K562 (cell line): ENCODE measurements at regions not wholly inside any gene's neighbourhood (a gene's known extent, or its start where the extent isn't known, plus 50 kb on each side); places are given as distances from the start of the nearest gene placed in this dataset.

Experiments used
- C11orf30 ChIP-seq: fragments of 450-650 bp; IDR thresholded peaks from 2 replicates; pipeline ENCODE4 v1.6.1; 2016; ENCODE audit warnings: low read depth, mild to moderate bottlenecking
- DMBX1 ChIP-seq: fragments of 250-450 bp; sonication (Bioruptor Pico); IDR thresholded peaks from 2 replicates; pipeline ENCODE4 v1.8.0; 2022; ENCODE audit warnings: inconsistent platforms, mild to moderate bottlenecking, moderate library complexity, borderline replicate concordance
- GTF2E2 ChIP-seq: fragments of 200-800 bp; sonication (Bioruptor generic); IDR thresholded peaks from 2 replicates; pipeline ENCODE4 v1.6.1; 2016; ENCODE audit warnings: missing genetic modification characterization, missing compliant biosample characterization
- ILK ChIP-seq: fragments of 450-650 bp; IDR thresholded peaks from 2 replicates; pipeline ENCODE4 v1.6.1; 2016; ENCODE audit warnings: missing genetic modification characterization, low read depth, mild to moderate bottlenecking, missing compliant biosample characterization, moderate library complexity, borderline replicate concordance
- JUND ChIP-seq, 2 experiments: IDR thresholded peaks; 2 replicates in 1 of 2; 3 replicates in 1 of 2; pipeline ENCODE4 v1.6.1; 2011; ENCODE audit warnings: borderline replicate concordance in 2 of 2, low read depth in 2 of 2, low read length in 2 of 2, improper control_type of control experiment in 1 of 2, missing biosample characterization in 1 of 2, missing genetic modification characterization in 1 of 2, missing genetic modification reagents in 1 of 2
- NFIC ChIP-seq: fragments of 450-650 bp; IDR thresholded peaks from 2 replicates; pipeline ENCODE4 v1.6.1; 2017; ENCODE audit warnings: mild to moderate bottlenecking, inconsistent platforms
- RBM14 ChIP-seq: fragments of 200-400 bp; formaldehyde crosslinking; IDR thresholded peaks from 2 replicates; pipeline ENCODE4 v1.6.1; 2018; ENCODE audit warnings: low read depth, mild to moderate bottlenecking, low read length, moderate library complexity, borderline replicate concordance; ENCODE audit not compliant: insufficient read depth
- RBM22 ChIP-seq: fragments of 200-400 bp; formaldehyde crosslinking; IDR thresholded peaks from 2 replicates; pipeline ENCODE4 v1.6.1; 2018; ENCODE audit warnings: low read length, low read depth; ENCODE audit not compliant: poor library complexity, severe bottlenecking
- SMARCA4 ChIP-seq: fragments of 450-650 bp; IDR thresholded peaks from 2 replicates; pipeline ENCODE4 v1.6.1; 2016
- TGIF2 ChIP-seq: sonication (generic); formaldehyde crosslinking; IDR thresholded peaks from 2 replicates; pipeline ENCODE4 v1.8.1; 2022; ENCODE audit warnings: mild to moderate bottlenecking, missing genetic modification reagents, moderate library complexity
- TRIM28 ChIP-seq: fragments of 450-650 bp; IDR thresholded peaks from 2 replicates; pipeline ENCODE4 v1.6.1; 2017
- YBX1 ChIP-seq: fragments of 450-650 bp; IDR thresholded peaks from 2 replicates; pipeline ENCODE4 v1.7.1; 2016; ENCODE audit warnings: mild to moderate bottlenecking
- ZFX ChIP-seq: sonication (generic); formaldehyde crosslinking; IDR thresholded peaks from 2 replicates; pipeline ENCODE4 v1.8.0; 2022; ENCODE audit warnings: mild to moderate bottlenecking, missing genetic modification reagents, moderate library complexity
- ZNF224 ChIP-seq: sonication (generic); formaldehyde crosslinking; IDR thresholded peaks from 2 replicates; pipeline ENCODE4 v1.8.0; 2022; ENCODE audit warnings: mild to moderate bottlenecking, missing genetic modification reagents
- TF ChIP-seq, protein P1 (sequence below): fragments of 450-650 bp; IDR thresholded peaks from 2 replicates; pipeline ENCODE4 v1.6.1; 2017; ENCODE audit warnings: antibody characterized with exemption, mild to moderate bottlenecking

DNA sequence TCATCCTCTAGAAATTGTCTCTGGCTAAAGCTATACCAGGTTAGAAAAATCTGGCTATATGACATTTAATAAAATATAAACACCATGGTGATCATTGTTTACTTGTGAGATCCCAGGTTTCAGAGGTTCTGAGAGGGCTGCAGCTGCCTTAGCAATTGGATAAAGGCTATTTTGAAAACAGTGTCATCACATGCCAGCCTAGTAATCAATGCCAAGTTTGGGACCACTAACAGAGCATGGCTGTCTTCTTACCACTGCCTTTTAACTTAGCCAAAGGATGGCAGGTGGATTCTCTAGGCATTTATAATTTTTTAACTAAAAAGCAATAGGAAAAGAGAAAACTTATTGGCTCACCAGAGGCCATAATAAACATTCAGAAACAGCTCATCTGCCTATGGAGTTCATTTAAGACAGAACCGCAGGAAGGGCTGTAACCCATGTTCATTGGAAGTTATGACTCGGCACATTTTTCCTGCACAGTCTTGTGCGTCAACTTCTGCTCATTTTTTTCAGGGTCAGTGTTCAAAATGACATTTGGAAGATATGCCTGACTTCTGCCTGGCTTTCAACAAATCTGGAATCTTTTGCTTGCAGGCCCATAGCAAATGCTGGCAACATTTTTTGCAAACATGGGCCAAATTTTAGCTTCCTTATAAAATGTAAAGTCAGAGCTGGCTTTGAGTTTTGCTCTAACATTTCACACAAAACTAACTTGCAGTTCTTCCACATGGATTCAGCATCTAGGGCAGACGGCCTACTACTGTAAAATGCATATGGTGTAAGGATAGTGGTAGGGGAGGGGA lies 476.0 kb upstream of the TBL1XR1 start (continued):
- TF ChIP-seq, protein P1, sequence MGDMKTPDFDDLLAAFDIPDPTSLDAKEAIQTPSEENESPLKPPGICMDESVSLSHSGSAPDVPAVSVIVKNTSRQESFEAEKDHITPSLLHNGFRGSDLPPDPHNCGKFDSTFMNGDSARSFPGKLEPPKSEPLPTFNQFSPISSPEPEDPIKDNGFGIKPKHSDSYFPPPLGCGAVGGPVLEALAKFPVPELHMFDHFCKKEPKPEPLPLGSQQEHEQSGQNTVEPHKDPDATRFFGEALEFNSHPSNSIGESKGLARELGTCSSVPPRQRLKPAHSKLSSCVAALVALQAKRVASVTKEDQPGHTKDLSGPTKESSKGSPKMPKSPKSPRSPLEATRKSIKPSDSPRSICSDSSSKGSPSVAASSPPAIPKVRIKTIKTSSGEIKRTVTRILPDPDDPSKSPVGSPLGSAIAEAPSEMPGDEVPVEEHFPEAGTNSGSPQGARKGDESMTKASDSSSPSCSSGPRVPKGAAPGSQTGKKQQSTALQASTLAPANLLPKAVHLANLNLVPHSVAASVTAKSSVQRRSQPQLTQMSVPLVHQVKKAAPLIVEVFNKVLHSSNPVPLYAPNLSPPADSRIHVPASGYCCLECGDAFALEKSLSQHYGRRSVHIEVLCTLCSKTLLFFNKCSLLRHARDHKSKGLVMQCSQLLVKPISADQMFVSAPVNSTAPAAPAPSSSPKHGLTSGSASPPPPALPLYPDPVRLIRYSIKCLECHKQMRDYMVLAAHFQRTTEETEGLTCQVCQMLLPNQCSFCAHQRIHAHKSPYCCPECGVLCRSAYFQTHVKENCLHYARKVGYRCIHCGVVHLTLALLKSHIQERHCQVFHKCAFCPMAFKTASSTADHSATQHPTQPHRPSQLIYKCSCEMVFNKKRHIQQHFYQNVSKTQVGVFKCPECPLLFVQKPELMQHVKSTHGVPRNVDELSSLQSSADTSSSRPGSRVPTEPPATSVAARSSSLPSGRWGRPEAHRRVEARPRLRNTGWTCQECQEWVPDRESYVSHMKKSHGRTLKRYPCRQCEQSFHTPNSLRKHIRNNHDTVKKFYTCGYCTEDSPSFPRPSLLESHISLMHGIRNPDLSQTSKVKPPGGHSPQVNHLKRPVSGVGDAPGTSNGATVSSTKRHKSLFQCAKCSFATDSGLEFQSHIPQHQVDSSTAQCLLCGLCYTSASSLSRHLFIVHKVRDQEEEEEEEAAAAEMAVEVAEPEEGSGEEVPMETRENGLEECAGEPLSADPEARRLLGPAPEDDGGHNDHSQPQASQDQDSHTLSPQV, result no peak
- TF ChIP-seq SMARCA4 (peak; percentile 68), GTF2E2 (no peak), YBX1 (no peak), C11orf30 (peak; percentile 92), ILK (tag) (no peak), RBM14 (no peak), RBM22 (no peak), TRIM28 (no peak), NFIC (no peak), DMBX1 (no peak), JUND (IDR thresholded peaks at IDR 0.05; ENCODE audit: borderline replicate concordance, low read depth, low read length) (peak; percentile 35; the same call in 1 of the 2 replicates), JUND (tag; IDR thresholded peaks at IDR 0.05; ENCODE audit: borderline replicate concordance, low read depth, low read length) (no peak), ZFX (CRISPR knock-in tag) (no peak), ZNF224 (CRISPR knock-in tag) (no peak), TGIF2 (CRISPR knock-in tag) (no peak)
